HG03095 (cell line): ENCODE measurements at regions not wholly inside any gene's neighbourhood (a gene's known extent, or its start where the extent isn't known, plus 50 kb on each side); places are given as distances from the start of the nearest gene placed in this dataset.
"Not testable (repeated sequence)": the region's sequence is repeated elsewhere in the genome, so short reads cannot be mapped to it uniquely, and the experiment has no call there.

ENCODE experiments used
- ATAC-seq: cut with Tn5 transposase; IDR thresholded peaks from one replicate; pipeline ENCODE4 v1.9.1; 2021; ENCODE audit warnings: moderate library complexity; ENCODE audit not compliant: unreplicated experiment

DNA sequence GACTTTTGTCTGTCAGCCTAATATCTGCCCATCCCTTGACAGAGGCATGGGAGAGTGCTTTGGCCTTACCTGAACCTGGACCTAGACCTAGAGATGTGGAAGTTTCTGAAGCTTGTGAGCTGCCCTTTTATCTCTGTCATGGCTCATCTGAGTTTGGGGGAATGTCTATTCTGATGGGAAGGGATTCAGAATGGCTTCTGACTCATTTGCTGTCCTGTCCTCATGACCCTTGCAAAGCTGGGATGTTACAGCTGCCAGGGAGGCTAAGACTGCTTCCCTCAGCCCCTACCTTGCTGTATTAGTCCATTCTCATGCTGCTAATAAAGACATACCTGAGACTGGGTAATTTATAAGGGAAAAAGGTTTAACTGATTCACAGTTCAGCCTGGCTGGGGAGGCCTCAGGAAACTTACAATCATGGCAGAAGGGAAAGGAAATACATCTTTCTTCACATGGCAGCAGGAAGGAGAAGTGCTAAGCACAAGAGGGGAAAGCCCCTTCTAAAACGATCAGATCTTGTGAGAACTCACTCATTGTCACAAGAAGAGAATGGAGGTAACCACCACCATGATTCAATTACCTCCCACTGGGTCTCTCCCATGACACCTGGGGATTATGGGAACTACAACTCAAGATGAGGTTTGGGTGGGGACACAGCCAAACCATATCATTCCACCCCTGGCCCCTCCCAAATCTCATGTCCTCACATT is 252.2 kb downstream of the ERMARD start:
- ATAC-seq, result no peak

DNA sequence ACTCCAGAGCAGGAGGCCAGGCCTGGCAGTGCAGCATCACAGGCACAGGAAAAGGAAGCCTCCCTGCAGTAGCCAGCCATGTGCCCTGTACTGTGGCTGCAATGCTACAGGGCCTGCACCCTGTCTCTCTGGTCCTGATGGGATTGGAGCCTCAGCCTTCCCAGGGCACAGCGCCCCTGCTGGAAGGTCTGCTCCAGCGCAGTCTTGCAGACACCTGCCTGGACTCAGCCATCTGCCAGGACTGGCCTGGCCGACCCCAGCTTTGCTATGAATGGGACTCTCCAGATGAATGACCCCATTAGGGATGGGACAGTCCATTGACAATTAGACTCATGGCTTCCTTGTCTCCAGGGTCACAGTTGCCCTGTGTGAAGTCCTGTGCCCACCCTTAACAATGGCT is 251.6 kb downstream of the ERMARD start:
- ATAC-seq, result no peak

DNA sequence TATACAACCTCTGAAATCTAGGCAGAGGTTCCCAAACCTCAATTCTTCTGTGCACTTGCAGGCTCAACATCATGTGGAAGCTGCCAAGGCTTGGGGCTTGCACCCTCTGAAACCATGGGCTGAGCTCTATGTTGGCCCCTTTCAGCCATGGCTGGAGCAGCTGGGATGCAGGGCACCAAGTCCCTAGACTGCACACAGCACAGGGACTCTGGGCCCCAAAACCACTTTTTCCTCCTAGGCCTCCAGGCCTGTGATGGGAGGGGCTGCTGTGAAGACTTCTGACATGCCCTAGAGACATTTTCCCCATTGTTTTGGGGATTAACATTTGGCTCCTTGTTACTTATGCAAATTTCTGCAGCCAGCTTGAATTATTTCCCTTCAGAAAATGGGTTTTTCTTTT is 250.4 kb downstream of the ERMARD start:
- not testable (repeated sequence) for ATAC-seq

DNA sequence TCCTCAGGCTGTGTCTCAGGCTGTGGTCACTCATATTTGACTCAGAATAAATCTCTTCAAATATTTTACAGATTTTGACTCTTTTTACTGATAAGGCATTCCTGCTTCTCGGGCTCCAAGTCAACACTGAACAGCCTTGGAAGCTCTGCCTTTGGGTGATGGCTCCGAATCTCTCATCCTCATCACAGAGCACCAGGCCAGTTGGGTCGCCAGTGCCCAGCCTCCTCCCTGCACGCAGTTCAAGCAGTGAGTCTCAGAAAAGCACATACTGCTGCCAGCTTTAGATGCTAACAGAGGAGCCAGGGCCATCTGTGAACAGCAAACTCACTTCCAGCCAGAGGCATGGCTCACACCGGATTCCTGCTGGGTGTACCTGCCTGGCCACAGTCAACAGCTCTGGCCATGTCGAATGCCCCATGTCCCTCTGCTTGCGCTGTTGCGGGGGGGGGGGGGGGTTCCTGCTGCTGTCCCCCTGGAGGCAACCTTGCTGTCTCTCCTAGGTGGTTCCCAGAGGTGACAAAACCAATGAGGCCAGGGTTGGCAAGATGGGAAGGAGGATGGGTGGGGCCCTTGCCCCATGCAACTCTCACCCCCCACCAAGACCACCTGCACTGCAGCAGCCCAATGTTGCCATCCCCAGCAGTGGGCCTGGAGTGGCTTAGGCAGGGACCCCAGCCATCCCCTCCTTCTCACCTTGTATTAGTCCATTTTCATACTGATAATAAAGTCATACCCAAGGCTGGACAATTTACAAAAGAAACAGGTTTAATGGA is 248.8 kb downstream of the ERMARD start:
- no peak for ATAC-seq

DNA sequence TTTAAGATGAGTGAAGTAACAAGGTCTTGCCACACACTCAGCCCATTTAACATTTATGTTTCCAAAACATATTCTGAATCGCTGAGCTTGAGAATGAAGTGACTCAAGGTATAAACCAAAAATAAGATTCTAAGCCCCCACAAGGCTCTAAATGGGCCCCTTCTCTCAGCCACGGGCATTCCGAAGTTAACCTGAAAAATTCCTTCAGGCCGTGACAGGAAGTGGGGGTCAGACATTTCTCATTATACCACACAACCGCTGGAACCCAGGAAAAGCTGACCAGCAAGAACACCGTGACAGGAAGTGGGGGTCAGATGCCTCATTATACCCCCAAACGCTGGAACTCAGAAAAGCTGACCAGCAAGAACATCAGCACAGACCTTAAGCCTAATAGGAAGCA is 247.9 kb downstream of the ERMARD start:
- ATAC-seq, result no peak

DNA sequence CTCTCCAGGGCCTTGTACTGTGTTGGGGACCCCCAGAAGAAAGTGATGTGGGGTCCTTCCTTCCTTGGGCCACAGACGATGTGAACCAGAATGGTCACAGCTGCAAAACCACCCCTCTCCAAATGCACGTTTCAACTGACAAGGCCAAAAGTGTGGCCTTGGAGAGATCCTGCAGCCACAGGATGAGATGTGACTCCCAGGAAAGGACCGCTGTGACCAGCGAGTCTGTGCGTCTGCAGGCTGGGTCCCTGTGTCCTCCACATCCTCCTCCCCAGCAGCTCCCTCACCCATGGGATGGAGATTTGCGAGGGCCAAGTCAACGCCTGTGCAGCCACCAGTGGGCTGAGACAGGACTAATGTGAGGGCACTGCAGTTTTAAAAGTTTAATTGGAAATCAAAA is 247.0 kb downstream of the ERMARD start:
- ATAC-seq, result no peak

DNA sequence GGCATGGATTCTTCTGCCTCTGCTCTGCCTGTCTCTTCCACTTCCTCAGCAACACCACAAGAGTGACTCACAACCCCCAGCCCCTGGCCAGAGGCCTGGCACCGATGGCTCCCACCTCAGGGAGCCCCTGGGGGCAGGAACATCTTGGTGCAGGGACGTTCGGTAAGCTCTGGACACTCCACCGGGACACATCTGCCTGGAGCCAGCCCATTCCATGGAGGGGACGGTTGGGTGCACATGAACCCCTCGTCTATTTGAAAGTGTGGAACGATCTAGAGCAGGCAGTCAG is 246.5 kb downstream of the ERMARD start:
- ATAC-seq, result no peak

DNA sequence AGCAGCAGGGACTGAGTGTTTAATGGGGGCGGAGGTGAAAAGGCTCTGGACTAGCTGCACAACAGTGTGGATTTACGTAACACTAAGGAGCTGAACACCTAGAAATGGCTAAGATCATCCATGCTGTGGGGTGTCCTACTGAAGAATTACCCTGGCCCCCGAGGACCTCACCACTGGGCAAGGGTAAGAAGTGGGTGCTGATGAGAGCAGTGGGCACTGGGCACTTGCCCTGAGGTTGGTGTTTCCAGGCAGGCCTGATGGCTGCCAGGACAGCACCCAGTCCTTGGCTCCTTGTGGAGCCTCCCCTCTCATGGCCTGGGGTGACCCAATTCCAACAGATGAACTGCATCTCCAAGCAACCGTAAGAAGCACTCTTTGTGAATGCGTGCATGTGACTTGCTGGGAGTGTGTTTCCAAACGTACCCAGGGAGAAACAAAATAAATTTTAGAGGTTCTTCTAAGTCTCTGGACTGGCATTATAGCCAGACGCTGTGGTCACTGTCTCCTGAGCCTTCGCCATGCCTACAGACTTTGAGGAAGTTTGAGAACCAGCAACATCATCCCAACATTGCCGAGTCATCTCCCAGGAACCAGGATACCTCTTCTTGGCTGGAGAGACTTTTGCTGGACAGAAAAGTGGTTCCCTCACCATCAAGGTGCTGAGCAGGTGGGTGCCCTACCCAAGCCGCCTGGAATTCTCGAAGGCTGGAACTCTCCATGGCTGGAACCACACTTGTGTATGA is 245.9 kb downstream of the ERMARD start:
- ATAC-seq, result no peak

DNA sequence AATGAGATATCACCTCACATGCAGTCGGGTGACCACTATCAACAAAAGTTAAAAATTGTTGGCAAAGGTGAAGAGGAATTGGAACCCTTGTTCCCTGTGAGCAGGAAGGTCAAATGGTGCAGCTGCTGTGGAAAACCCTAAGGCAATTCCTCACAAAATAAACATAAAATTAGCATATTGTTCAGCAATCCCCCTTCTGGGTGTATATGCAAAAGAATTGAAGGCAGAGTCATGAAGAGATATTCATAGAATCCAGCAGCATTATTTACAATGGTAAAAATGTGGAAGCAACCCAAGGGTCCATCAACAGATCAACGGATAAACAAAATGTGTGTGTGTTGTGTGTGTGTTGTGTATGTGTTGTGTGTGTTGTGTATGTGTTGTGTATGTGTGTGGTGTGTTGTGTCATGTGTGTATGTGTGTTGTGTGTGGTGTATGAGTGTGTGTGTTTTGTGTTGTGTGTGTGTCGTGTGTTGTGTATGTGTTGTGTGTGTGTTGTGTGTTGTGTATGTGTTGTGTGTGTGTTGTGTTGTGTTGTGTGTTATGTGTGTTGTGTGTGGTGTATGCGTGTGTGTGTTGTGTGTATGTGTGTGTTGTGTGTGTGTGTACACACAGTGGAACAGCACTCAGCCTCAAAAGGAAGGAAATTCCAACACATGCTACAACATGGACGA is 245.1 kb downstream of the ERMARD start:
- ATAC-seq, result no peak

DNA sequence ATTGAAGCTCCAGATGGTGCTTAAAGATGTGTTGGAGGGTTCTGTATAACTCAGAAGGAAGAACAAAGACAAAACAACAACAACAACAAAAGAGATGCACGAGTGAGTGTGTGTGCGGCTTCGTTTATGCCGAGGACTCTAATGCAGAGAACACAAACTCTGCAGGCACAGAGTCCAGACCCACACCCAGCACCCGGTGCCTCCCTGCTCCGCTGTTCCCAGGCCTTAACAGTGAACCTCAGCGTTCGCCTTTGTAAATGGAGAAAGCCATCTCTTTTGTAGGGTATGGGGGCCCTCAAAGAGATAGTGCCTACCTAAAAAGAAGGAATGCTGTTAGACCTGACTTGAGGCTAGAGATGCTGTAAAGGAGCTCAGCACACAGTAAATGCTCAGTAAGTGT is 243.3 kb downstream of the ERMARD start:
- no peak for ATAC-seq

DNA sequence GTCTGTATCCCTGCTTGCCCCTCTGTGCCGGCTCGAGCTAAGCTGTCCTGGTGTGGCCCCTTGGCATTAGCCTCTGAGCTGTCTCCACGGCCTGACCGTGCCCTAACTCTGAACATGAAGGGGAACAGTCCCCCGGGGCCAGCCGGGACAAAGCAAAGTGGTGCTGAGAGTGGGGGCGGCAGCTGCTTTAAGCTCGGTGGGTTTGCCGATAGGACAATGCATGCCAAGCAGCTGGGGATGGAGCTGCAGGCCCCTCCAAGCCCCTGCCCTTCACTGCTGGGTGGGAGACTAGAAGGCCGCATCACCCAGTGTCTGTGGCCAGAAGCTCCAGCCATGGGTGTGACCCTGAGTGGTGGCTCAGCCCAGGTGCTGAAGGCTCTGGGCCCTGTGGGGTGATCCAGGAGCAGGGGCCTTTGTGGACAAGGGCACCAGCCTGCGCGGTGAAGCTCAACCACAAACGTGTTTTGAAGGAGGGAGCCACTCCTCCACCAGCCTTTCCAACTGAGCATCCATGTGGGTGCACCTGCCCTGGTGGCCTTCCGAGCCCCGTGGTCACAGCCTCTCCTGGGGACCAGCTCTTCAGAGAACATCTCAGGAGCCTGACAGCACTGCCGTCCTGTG is 242.5 kb downstream of the ERMARD start:
- ATAC-seq, result no peak

DNA sequence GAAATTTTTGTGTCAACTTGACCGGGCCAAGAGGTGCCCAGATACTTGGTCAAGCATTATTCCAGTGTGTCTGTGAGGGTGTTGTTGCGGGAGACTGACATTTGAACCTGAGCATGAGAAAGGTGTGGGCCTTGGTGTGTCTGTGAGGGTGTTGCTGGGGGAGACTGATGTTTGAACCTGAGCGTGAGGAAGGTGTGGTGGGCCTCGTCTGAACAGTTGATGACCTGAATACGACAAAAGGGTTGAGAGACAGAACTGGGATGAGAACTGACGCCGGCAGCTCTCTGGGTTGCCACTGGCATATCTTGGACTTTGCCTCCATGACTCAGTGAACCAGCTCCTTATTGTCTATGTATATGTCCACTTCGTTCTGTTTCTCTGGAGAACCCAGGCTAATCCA is 240.5 kb downstream of the ERMARD start:
- ATAC-seq, result no peak

DNA sequence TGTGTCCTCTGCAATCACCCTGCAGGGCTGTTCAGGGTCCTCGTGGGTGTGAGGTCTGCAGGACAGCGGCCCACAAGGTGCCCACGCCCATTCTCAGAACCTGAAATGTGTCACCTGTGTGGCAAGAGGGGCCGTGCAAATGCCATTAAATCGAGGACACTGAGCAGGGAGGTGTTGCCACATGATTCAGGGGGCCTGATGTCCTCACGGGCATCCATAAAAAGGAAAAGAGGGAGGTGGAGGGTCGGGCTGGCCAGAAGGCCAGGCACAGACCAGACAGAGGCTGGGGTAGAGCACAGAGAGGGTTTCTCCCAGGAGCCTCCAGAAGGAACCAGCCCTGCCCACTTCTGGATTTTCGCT is 239.6 kb downstream of the ERMARD start:
- ATAC-seq, result no peak

DNA sequence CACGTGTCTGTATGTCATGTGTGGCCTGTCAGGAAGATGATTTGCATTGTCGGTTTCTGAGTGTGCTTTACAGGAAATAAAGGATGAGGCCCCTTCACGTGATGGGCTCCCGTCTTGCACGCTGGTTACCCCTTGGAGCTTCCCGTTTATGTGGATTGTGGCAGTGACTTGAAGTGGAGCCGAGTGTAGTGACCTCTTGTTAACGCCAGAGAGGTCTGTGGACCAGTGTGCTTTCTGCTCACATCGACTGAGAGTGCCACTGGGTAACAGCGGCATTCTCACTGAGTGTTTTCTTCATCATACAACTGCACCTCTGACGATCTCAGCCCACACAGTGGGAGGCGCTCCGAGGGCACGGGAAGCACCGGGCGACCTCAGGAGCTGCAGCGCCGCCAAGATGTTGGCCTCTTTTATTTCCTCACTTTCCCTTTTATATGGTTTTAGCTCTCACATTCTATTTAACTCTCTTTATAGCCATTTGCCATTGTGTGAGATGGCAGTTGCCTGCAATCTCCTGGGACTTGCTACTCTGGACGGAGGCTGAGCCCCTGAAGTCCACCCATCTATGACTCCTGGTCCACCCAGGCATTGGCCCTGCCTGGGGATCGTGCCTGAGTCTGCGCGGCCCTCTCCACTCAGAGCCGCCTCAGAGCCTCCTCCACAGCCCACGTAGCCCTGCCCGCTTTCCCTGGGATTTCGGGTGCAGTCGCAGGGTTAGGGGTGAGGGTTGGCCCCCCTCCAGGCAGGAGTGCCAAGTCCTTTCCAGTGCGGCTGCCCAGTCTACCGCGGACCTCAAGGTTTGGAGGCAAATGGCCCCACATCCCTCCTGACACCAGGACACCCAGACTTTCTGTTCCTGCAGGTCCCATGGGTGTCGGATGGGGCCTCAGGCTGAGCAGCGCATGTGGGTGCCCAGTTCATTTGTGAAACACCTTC is 238.9 kb downstream of the ERMARD start:
- ATAC-seq, result peak; percentile 55

DNA sequence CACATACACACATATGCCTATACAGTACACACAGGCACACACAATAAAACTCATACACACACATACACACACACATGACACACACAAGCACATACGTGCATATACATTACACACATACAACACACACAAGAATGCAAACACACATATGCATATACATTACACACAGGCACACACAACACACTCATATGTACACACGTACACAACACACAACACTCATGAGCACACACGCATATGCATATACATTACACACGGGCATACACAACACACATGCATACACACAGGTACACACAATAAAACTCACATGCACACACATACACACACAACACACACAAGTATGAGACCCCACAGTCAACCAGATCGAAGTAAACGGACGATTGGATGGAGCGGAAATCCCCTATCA is 238.2 kb downstream of the ERMARD start:
- no peak for ATAC-seq

DNA sequence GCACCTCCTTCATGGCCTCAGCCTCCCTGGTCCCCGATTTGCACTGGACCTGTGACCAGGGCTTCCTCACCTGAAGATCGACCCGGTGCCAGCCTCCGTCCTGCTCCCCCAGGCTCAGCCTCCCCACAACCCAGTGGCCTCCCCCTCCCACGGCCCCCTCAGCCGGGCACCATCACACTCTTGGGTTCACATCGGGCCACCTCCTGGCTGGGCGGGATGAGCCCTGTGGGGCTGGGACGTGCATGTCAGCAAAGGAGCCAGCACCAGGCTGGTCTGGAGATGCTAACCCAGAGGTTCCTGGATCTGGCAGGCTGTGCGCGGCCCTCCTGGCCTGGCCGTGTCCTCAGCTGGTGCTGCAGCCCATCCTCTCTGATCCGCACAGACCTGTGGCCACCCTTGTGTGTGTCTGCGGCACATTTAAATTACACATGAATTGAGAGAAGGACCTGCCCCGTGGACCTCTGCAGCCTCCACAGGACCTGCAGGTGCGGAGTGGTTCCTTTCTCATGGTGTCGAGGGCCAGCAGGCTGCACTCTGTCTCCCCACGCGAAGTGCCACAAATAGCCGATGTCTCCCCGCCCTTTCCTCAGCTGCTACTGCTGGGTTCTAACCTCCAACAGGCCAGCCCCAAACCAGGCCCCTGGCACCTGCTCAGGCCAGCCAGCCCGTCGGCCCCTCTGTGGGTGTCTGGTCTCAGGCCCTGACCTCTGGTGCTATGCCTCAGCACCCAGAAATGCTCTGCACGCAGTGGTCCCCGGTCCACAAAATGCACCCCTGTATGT is 237.5 kb downstream of the ERMARD start:
- no peak for ATAC-seq

DNA sequence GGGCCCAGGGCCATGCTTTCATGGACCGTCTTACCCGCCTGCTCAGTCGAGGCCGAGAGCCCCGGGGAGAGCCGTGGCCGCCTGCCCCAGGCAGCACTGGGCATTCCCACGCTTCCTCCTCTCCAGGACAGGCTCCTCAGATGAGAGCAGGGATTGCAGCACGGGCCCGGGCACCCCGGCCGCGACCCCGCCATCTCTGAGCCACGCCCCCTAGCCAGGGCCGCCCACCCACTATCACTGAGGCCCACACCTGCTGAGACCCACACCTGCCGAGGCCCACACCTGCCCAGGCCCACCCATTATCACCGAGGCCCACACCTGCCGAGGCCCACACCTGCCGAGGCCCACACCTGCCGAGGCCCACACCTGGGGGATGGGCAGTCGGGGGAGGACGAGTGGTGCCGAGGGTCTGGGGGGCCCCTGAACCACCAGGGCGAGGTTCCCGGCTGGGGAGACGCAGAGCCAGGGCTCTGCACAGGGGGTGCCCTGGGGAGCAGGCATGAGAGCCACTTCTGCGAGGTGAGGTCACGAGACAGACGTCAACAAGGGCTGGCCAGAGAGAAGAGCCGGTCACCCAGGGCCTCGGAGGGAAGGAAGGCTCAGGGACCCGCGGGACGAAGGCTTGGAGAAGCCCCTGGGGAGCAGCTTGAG is 235.6 kb downstream of the ERMARD start:
- no peak for ATAC-seq

DNA sequence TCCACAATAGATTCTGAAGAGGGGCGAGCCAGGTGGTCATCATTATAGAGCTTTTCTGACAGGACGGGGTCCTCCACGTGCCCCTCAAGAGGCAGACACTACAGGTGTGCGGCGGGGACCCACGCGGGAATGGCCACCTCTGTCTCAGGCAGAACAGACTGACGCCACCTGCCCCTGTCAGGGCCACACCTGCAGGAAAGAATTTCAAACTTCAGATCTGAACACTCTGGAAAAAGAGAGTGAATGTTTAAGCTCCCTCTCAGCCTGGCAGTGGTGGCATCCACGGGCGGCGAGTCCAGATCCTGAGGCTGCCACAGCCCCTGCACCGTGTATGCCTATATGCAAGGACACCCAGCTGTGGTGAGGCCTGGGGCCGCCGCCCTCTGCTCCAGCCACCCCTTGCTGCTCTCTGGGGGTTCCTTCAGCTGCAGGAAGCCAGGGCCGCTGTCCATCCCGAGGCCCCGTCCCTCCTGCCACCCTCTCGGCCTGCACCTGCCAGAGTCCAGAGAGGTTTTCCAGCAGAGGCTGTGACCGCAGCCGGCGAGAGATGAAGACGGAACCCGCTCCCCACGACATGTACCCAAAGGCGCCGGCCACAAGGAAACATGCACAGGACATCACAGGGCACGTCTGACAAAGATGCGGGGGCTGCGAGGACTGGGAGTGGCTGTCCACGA is 234.9 kb downstream of the ERMARD start:
- ATAC-seq, result no peak
